AG09309 (cell line): ENCODE measurements at regions not wholly inside any gene's neighbourhood (a gene's known extent, or its start where the extent isn't known, plus 50 kb on each side); places are given as distances from the start of the nearest gene placed in this dataset.

Experiments used
- DNase-seq: peaks from one replicate; pipeline ENCODE4 v3.0.0-alpha.2; 2010; ENCODE audit warnings: low read depth
- H3K4me3 ChIP-seq: 2 replicates; pipeline ENCODE4 v1.5.1; 2011; ENCODE audit warnings: mild to moderate bottlenecking, low read depth, low read length, moderate library complexity; ENCODE audit not compliant: control insufficient read depth
- CTCF ChIP-seq: IDR thresholded peaks from 2 replicates; pipeline ENCODE4 v1.5.1; 2011; ENCODE audit warnings: mild to moderate bottlenecking, low read depth, low read length, inconsistent platforms; ENCODE audit not compliant: insufficient read depth, control insufficient read depth; ENCODE audit errors: missing control alignments

- H3K4me3 ChIP-seq, result no peak overlapping the region
- TF ChIP-seq CTCF, result no peak
- DNase-seq, result no peak
These were observed 320.9 kb downstream of the SAMD5 start for GRCh38 chr6:147829418-147829817.

GRCh38 chr6:147829835-147830234 is 321.3 kb downstream of the SAMD5 start:
- H3K4me3 ChIP-seq, result no peak overlapping the region
- TF ChIP-seq CTCF, result no peak
- DNase-seq, result no peak

- no peak for TF ChIP-seq CTCF
- DNase-seq, result no peak
- H3K4me3 ChIP-seq, result no peak overlapping the region
These were observed 322.9 kb downstream of the SAMD5 start for GRCh38 chr6:147831356-147831755.

GRCh38 chr6:147833607-147834006 is 325.1 kb downstream of the SAMD5 start:
- TF ChIP-seq CTCF, result no peak
- no peak overlapping the region for H3K4me3 ChIP-seq
- no peak for DNase-seq

- H3K4me3 ChIP-seq, result no peak overlapping the region
- no peak for TF ChIP-seq CTCF
- DNase-seq, result no peak
These were observed 325.7 kb downstream of the SAMD5 start for GRCh38 chr6:147834084-147834776.

GRCh38 chr6:147837540-147837939 is 329.1 kb downstream of the SAMD5 start:
- no peak for DNase-seq
- no peak overlapping the region for H3K4me3 ChIP-seq
- no peak for TF ChIP-seq CTCF
